ENCODE measurements at regions not wholly inside any gene's neighbourhood (a gene's known extent, or its start where the extent isn't known, plus 50 kb on each side); places are given as distances from the start of the nearest gene placed in this dataset.

DNA sequence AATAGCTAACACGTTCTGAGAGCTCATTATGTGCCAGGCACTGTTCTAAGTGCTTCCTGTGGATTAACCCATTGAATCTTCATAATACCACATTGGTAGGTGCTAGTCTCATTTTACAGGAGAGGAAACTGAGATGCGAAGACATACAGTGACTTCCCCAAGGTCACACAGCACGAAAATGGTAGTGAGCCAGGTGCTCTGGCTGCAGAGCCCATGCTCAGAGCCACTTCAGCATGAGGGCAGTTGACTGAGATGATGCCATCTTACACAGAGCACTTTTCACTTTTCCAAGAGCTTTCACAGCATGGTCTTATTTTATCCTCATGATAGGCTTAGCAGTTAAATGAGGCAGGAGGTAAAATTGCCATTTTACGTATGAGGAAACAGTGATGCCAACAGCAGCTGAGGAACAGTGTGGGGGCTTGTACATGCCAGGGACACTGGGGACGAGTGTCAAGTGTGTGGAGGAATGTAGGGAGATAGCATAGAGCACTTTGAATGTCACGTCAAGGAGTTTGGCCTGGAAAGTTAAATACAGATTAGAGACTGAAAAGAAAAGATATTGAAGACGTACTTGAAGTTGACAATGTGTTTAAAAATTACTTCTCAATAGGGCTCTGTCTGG is 180.0 kb downstream of the KIF4B start:
- H3K27ac ChIP-seq = peak overlapping the region; percentile 3; the same call in 1 of the 2 replicates
- no peak for TF ChIP-seq CTCF (conservative IDR thresholded peaks at IDR 0.05)

GRCh38 chr5:155200608-155201007 is 187.1 kb downstream of the KIF4B start:
- no peak for TF ChIP-seq CTCF (conservative IDR thresholded peaks at IDR 0.05)
- no peak overlapping the region for H3K27ac ChIP-seq

GRCh38 chr5:155211764-155212163 is 198.2 kb downstream of the KIF4B start:
- H3K27ac ChIP-seq = no peak overlapping the region
- no peak for TF ChIP-seq CTCF (conservative IDR thresholded peaks at IDR 0.05)

GRCh38 chr5:155222393-155222792 is 208.8 kb downstream of the KIF4B start:
- no peak for TF ChIP-seq CTCF (conservative IDR thresholded peaks at IDR 0.05)
- H3K27ac ChIP-seq = no peak overlapping the region

- no peak for TF ChIP-seq CTCF (conservative IDR thresholded peaks at IDR 0.05)
- no peak overlapping the region for H3K27ac ChIP-seq
Observed at GRCh38 chr5:155229135-155229534, 215.6 kb downstream of the KIF4B start.

- no peak for TF ChIP-seq CTCF (conservative IDR thresholded peaks at IDR 0.05)
- H3K27ac ChIP-seq = no peak overlapping the region
Observed at GRCh38 chr5:155239803-155240202, 226.2 kb downstream of the KIF4B start.

DNA sequence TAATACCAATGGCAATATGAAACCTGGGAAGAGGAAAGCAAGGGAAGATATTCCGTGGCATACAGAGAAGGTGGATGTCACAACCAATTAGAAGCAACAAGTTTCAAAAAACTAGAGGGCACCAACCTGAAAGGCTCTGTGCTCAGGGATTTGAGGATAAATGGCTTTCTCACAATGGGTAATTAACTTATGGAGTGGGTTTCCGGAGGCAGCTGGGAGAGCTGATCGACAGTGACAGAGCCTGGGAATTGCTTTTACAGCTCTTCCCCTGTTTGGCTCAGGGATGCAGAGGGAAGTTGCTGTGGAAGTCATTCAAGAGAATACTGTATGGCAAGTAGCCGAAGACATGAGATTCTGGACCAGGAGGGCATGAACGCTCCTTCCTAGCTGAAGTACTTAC is 237.0 kb downstream of the KIF4B start:
- TF ChIP-seq CTCF (conservative IDR thresholded peaks at IDR 0.05) = no peak
- no peak overlapping the region for H3K27ac ChIP-seq
